GM13976 (cell line): ENCODE measurements at regions not wholly inside any gene's neighbourhood (a gene's known extent, or its start where the extent isn't known, plus 50 kb on each side); places are given as distances from the start of the nearest gene placed in this dataset.

Experiments used
- DNase-seq: peaks from one replicate; pipeline ENCODE4 v3.0.0; 2012; ENCODE audit warnings: low spot score
- in situ Hi-C: fragments of 300-500 bp; cut with MboI; formaldehyde crosslinking; loops from one replicate; pipeline ENCODE4 v1.12.0; 2022; ENCODE audit warnings: low sequenced_read_pairs, mixed read lengths, inconsistent platforms; ENCODE audit not compliant: unreplicated experiment
- TF ChIP-seq, protein P1 (sequence below): IDR thresholded peaks from 2 replicates; pipeline ENCODE4 v1.5.1; 2012; ENCODE audit warnings: borderline replicate concordance, mild to moderate bottlenecking; ENCODE audit not compliant: insufficient read depth; ENCODE audit errors: extremely low read depth, missing control alignments, control extremely low read depth

DNA sequence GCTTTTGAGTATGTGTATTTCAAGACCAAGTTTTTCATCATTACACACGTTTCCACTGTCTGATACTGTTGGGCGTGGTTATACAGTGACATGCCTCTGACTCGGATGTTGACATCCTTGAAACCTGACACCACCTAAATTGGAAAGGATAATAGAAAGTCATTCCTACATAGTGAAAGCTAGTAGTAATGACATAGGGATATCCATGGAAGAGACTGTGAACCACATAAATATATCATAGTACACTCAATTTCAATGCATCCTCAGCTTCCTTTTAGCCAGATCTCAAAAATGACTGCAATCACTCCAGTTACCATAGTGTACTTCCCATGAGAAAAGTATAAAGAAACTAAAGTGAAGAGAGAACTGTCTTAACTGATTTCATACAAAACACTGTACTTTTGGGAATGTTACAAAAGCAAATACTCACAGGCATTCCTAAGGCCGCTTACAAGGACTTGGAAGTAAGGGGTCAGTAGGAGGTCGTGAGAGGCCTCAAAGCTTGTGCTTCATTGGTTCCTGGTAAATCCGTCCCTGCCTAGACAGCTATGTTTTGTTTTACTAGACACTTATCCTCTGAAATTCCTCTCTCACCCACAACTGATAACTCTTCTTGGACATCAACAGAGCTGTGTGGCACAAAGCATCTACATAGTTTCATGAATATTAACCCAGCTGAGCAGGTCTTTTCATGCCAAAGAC, 71.8 kb upstream of the VWDE start:
- no peak for DNase-seq
- TF ChIP-seq, protein P1, sequence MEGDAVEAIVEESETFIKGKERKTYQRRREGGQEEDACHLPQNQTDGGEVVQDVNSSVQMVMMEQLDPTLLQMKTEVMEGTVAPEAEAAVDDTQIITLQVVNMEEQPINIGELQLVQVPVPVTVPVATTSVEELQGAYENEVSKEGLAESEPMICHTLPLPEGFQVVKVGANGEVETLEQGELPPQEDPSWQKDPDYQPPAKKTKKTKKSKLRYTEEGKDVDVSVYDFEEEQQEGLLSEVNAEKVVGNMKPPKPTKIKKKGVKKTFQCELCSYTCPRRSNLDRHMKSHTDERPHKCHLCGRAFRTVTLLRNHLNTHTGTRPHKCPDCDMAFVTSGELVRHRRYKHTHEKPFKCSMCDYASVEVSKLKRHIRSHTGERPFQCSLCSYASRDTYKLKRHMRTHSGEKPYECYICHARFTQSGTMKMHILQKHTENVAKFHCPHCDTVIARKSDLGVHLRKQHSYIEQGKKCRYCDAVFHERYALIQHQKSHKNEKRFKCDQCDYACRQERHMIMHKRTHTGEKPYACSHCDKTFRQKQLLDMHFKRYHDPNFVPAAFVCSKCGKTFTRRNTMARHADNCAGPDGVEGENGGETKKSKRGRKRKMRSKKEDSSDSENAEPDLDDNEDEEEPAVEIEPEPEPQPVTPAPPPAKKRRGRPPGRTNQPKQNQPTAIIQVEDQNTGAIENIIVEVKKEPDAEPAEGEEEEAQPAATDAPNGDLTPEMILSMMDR: no peak
- in situ Hi-C loops: loop anchor here (25.0 kb wide), 1 partner anchor 413 kb away; no protein-coding TSS in a partner anchor

DNA sequence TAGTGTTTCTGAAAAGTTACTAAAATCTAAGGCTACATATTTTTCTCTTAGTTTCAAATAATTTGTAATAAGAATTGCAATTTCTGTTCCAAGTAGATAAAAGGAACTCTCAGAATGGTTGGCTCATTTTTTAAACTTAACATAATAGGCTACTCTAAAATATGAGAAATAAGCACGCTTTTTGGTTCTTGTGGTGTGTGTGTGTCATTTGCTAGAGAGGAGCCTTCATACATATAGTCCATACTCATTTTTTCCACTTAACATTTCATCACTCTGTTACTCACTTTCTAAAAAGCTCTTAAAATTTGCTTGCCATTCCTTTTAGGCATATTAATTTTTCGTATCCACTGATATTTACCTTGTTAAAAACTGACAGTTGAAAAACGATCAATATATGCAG, 74.0 kb upstream of the VWDE start:
- in situ Hi-C loops: loop anchor here (25.0 kb wide), 1 partner anchor 415 kb away; no protein-coding TSS in a partner anchor
- no peak for DNase-seq
- TF ChIP-seq, protein P1: no peak

DNA sequence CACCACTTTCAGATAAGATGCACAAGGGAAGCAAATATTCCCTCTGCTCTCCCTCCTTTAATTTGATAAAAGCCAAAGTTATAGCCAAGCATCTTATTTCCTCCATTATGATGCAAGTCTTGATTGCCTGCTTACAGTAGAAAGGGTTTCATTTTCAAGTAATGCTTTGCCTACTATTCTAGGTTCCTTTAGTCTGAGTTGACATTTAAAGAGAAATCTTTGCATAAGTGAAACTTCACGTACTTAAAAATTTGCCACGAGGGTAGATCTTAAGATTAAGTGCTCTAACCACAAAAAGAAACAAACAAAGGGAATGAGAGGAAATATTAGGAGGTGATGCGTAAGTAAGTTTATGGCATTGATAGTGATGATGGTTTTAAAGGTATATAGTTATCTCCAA, 78.1 kb upstream of the VWDE start:
- no peak for DNase-seq
- TF ChIP-seq, protein P1: no peak
- in situ Hi-C loops: loop anchor here (25.0 kb wide), 1 partner anchor 419 kb away; no protein-coding TSS in a partner anchor

DNA sequence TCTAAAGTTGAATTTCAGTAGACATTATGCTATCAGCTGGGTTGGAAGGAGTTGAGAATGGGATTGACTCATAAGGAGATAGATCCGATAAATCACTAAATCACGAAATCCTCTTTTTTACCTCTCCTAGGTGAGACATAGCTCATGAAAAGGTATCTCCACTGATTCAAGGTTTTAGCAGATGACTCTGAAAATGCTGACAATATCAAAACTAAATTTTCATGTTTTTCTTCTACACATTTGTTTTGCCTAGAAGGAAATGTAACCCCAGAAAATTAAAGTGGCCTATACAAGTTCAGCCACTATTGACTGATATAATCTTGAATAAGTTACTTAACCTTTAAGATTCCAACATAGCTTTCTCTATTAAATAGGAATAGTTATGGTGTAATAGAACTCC, 82.2 kb upstream of the VWDE start:
- no peak for DNase-seq
- in situ Hi-C loops: loop anchor here (25.0 kb wide), 1 partner anchor 424 kb away; no protein-coding TSS in a partner anchor
- TF ChIP-seq, protein P1: no peak

DNA sequence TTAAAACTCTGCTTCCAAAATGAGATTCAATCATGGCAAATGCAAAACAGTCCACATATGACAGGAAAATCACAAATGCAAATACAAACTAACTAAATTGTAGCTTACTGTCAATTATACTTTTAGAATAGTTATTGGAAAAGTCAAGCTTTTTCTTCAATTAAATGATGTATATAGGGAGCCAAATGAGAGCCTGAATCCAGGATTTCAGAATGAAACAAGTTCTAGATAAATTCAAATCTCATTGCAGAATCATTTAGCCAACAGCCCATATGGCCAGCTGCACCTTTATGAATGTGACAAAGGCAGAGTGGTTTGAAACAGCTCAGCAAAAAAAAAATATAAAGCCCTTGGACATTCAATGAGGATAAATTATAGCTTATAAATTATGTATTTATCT, 82.2 kb upstream of the SCIN start:
- in situ Hi-C loops: loop anchor here (25.0 kb wide), 1 partner anchor 426 kb away; no protein-coding TSS in a partner anchor
- TF ChIP-seq, protein P1: no peak

DNA sequence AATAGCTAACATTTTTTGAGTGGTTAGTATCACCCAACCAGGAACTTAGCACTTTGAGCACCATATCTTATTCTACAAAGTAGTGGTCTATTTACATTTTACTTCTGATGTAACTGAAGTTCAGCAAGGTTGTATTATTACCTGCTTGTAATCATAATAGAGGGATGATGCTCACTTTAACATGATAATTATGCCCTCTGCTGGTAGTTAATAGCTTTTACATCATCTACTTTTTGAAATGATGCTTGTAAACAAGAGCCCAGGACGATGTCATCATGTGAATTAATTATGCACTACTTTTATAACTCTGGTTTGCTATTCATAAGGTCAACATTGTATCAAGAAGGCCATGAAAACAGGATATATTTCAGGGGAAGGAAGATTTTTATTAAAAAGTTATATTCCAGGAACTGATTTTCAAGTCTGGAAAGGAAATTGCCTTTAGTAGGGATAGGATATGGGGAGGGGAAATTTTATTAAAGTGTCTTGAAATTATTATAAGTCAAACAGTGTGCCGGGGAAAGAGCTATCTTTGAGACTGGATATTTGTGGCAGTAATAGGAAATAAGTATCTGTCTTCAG, 80.3 kb upstream of the SCIN start:
- TF ChIP-seq, protein P1: peak; percentile 10
- in situ Hi-C loops: loop anchor here (25.0 kb wide), 1 partner anchor 428 kb away; no protein-coding TSS in a partner anchor
- peak; percentile 22 for DNase-seq

More for the DNA sequence above, 82.2 kb upstream of the SCIN start:
- DNase-seq: no peak
